KG1 (cell line): ENCODE measurements at regions not wholly inside any gene's neighbourhood (a gene's known extent, or its start where the extent isn't known, plus 50 kb on each side); places are given as distances from the start of the nearest gene placed in this dataset.

Source experiments
- DNase-seq: peaks from one replicate; lab custom pipeline; 2025; lab: John Stamatoyannopoulos, UW

GRCh38 chr3:84877092-84877491, 81.7 kb upstream of the CADM2 start:
- DNase-seq = no peak

- no peak for DNase-seq
Measured at GRCh38 chr3:84881288-84881687, 77.5 kb upstream of the CADM2 start.

GRCh38 chr3:84885199-84885882, 73.4 kb upstream of the CADM2 start:
- no peak for DNase-seq

DNA sequence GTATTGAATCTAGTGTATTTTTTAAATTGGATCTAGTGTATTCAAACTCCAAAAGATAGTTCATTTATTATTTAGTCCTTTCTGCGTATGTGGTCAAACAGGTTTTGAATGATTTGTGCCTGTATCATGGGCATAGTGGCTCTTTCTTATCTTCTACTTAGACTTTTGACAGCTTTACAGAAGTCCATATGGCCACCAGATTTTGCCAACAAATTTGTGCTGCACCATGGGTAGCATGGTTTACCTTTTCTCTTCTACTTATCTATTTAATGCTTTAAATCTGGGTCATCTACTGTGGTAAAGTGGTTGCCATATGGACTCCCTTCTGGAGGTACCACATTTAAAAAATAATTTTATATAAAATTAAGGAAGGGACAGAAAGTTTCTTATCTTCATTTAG, 66.9 kb upstream of the CADM2 start:
- no peak for DNase-seq

GRCh38 chr3:84893211-84893610, 65.6 kb upstream of the CADM2 start:
- DNase-seq = no peak

- no peak for DNase-seq
Measured at GRCh38 chr3:84904212-84904611, 54.6 kb upstream of the CADM2 start.

DNA sequence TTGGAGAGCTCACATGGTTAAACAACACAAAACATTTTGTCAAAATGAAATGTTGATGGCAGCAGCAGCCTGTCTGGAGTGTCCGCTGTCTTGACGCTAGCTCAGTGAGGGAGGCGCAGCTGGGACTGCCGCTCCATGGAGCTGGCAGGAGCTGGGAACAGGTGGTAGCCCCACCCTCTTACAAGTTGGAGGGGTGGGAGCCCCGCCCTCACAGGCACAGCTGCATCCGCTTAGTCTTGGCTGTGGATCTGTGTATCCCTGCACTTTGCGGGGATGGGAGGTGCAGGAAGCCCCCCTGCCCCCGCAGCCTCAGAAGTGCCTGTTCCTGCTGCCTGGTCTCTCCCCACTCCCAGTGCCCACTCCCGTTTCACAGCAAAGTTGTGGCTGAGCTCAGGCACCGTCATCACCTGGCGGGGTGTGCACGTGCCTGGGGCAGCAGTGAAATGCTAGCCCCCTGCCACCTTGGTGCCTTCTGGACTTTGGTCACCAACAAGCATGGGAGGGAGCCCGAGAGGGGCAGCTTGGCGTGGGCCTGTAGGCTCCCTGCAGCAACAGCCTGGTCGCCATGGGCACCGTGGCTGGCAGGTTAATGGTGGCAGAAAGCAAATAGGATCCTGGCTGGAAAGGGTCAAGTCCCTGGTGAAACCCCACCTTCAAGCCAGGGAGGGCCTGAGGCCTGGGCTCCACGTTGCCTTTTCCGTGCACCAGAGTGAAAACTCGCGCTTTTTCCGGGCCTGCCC, 53.8 kb upstream of the CADM2 start:
- DNase-seq = no peak

DNA sequence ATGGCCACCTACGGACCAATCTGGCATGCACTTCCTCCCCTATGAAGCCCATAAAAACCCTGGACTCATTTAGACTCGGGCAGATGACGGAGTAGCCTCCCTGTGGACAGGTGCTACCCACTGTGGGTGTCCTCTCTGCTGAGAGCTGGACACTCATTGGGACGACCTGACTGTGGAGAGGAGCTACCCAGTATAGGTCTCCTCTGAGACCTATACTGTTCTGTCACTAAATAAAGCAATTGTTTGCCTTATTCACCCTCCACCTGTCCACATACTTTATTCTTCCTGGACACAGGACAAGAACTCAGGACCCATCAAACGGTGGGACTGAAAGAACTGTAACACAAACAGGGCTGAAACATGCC, 53.3 kb upstream of the CADM2 start:
- no peak for DNase-seq

- DNase-seq = no peak
Measured at GRCh38 chr3:84906065-84906464, 52.7 kb upstream of the CADM2 start.
